HepG2 (cell line): ENCODE measurements at regions not wholly inside any gene's neighbourhood (a gene's known extent, or its start where the extent isn't known, plus 50 kb on each side); places are given as distances from the start of the nearest gene placed in this dataset.

ENCODE experiments used
- ATAC-seq: fragments of 200-7000 bp; cut with Tn5 transposase; 3 replicates; pipeline ENCODE4 v1.9.1; 2020; ENCODE audit warnings: mild to moderate bottlenecking, moderate library complexity
- BruUV-seq: library from RNA; stranded (reverse); fragments of 400-500 nt; replicated peaks from 2 replicates; lab custom pipeline; 2021; lab: Mats Ljungman, UMichigan
- CTCF ChIA-PET: fragments of 300-600 bp; formaldehyde crosslinking; extraction: SDS; loops from one replicate; lab custom pipeline; 2021; ENCODE audit warnings: low total read pairs, inconsistent platforms, low intra/inter-chr PET ratio; lab: Yijun Ruan, JAX
- POLR2A ChIA-PET: fragments of 350-600 bp; sonication (Branson Sonifier 250); formaldehyde crosslinking; loops from one replicate; lab custom pipeline; 2020; ENCODE audit warnings: antibody characterized with exemption, inconsistent platforms; lab: Yijun Ruan, JAX
- DNase-seq: peaks from one replicate; pipeline ENCODE4 v3.0.0-alpha.2; 2015; ENCODE audit warnings: low spot score
- FAIRE-seq: peaks from 3 replicates; lab custom pipeline; 2011; peaks lifted over from hg19 to GRCh38; lab: Jason Lieb, UNC
- H2AFZ ChIP-seq: one replicate; pipeline ENCODE4 v1.6.1; 2011; ENCODE audit warnings: low read length, inconsistent platforms
- H3K27ac ChIP-seq: fragments of 300-600 bp; 3 replicates; pipeline ENCODE4 v1.8.0; 2011; ENCODE audit warnings: mixed run types, mild to moderate bottlenecking, mixed read lengths, low read length, inconsistent platforms; ENCODE audit not compliant: insufficient read depth; ENCODE audit errors: extremely low read length
- H3K27me3 ChIP-seq, 2 experiments: fragments of 200-600 bp in 1 of 2; 2 replicates in 1 of 2; 3 replicates in 1 of 2; pipeline versions ENCODE4 v1.6.0 to v1.8.0; 2011; ENCODE audit warnings: low read length in 2 of 2, mild to moderate bottlenecking in 2 of 2, moderate library complexity in 2 of 2, inconsistent platforms in 1 of 2; ENCODE audit not compliant: insufficient read depth in 2 of 2, control insufficient read depth in 1 of 2
- H3K36me3 ChIP-seq, 2 experiments: fragments of 200-600 bp in 1 of 2; replicated peaks in 1 of 2; 2 replicates in 1 of 2; 3 replicates in 1 of 2; pipeline versions ENCODE4 v1.5.1 to v1.8.0; 2011; ENCODE audit warnings: low read length in 2 of 2, inconsistent platforms in 1 of 2; ENCODE audit not compliant: insufficient read depth in 2 of 2, control insufficient read depth in 1 of 2
- H3K4me1 ChIP-seq: 2 replicates; pipeline ENCODE4 v1.5.1; 2012; ENCODE audit warnings: low read length, inconsistent platforms; ENCODE audit not compliant: insufficient read depth
- H3K4me2 ChIP-seq: 2 replicates; pipeline ENCODE4 v1.6.0; 2011; ENCODE audit warnings: low read depth, low read length, inconsistent platforms
- H3K4me3 ChIP-seq, 3 experiments: fragments of 200-600 bp in 1 of 3; sonication (generic), shearing (Covaris generic) in 1 of 3; replicated peaks in 1 of 3; 2 replicates each; pipeline ENCODE4 v1.5.1; 2011 to 2016; ENCODE audit warnings: low read length in 3 of 3, inconsistent platforms in 2 of 3, low read depth in 2 of 3, mild to moderate bottlenecking in 2 of 3, control low read depth in 1 of 3, mixed read lengths in 1 of 3; ENCODE audit not compliant: insufficient read depth in 1 of 3
- H3K79me2 ChIP-seq: one replicate; pipeline ENCODE4 v1.6.1; 2011; ENCODE audit warnings: low read length, inconsistent platforms; ENCODE audit not compliant: insufficient read depth
- H3K9ac ChIP-seq: 2 replicates; pipeline ENCODE4 v1.6.0; 2011; ENCODE audit warnings: mild to moderate bottlenecking, low read depth, low read length, inconsistent platforms; ENCODE audit not compliant: insufficient read depth
- H3K9me3 ChIP-seq: 2 replicates; pipeline ENCODE4 v1.5.1; 2012; ENCODE audit warnings: mild to moderate bottlenecking, low read length
- H4K20me1 ChIP-seq: 2 replicates; pipeline ENCODE4 v1.6.0; 2011; ENCODE audit warnings: inconsistent platforms, mild to moderate bottlenecking, low read length, moderate library complexity; ENCODE audit not compliant: insufficient read depth
- ARID5B ChIP-seq: IDR thresholded peaks from 2 replicates; pipeline ENCODE4 v1.4.0; 2020; ENCODE audit warnings: mild to moderate bottlenecking, missing genetic modification reagents
- ESRRA ChIP-seq: sonication (generic); formaldehyde crosslinking; IDR thresholded peaks from 2 replicates; pipeline ENCODE4 v1.5.1; 2020; ENCODE audit warnings: mild to moderate bottlenecking, low read depth, missing genetic modification reagents
- FOXK1 ChIP-seq: sonication (generic); formaldehyde crosslinking; IDR thresholded peaks from 2 replicates; pipeline ENCODE4 v1.4.0; 2020; ENCODE audit warnings: low read depth, missing genetic modification reagents, borderline replicate concordance
- HDAC1 ChIP-seq: sonication (generic); formaldehyde crosslinking; IDR thresholded peaks from 2 replicates; pipeline ENCODE4 v1.5.1; 2020; ENCODE audit warnings: mild to moderate bottlenecking, missing genetic modification reagents
- HDAC2 ChIP-seq: sonication (generic); formaldehyde crosslinking; IDR thresholded peaks from 2 replicates; pipeline ENCODE4 v1.4.0; 2020; ENCODE audit warnings: missing genetic modification reagents
- MED1 ChIP-seq: sonication (generic); formaldehyde crosslinking; IDR thresholded peaks from 2 replicates; pipeline ENCODE4 v1.4.0; 2020; ENCODE audit warnings: missing genetic modification reagents
- MLXIP ChIP-seq: sonication (generic); formaldehyde crosslinking; IDR thresholded peaks from 2 replicates; pipeline ENCODE4 v1.9.0; 2021; ENCODE audit warnings: missing genetic modification reagents, borderline replicate concordance
- MZF1 ChIP-seq: sonication (generic); formaldehyde crosslinking; IDR thresholded peaks from 2 replicates; pipeline ENCODE4 v1.8.1; 2023; ENCODE audit warnings: mild to moderate bottlenecking, missing genetic modification reagents, borderline replicate concordance
- RXRB ChIP-seq: IDR thresholded peaks from 2 replicates; pipeline ENCODE4 v1.6.1; 2016; ENCODE audit warnings: borderline replicate concordance, missing genetic modification reagents, missing compliant biosample characterization
- THAP11 ChIP-seq: IDR thresholded peaks from 2 replicates; pipeline ENCODE4 v1.6.1; 2016; ENCODE audit warnings: missing biosample characterization, missing genetic modification reagents
- TOE1 ChIP-seq: sonication (generic); formaldehyde crosslinking; IDR thresholded peaks from 2 replicates; pipeline ENCODE4 v1.4.0; 2020; ENCODE audit warnings: mild to moderate bottlenecking, missing genetic modification reagents
- WGBS: methylation state at CpG from one replicate; pipeline ENCODE4 v1.1.6; 2017; ENCODE audit warnings: low lambda C conversion rate; 5-methylcytosine and 5-hydroxymethylcytosine counted together
- in situ Hi-C: cut with HindIII; loops from 2 replicates; pipeline ENCODE4 v1.10.0; 2017; ENCODE audit warnings: low pct_unique_long_range_greater_than_20kb; ENCODE audit not compliant: extremely low pct_ligation_motif_present
- intact Hi-C: fragments of 100-400 bp; cut with micrococcal nuclease; formaldehyde crosslinking; loops from one replicate; pipeline ENCODE4 v1.10.0; 2022; ENCODE audit not compliant: unreplicated experiment
- TF ChIP-seq, protein P1 (sequence below): sonication (generic); formaldehyde crosslinking; IDR thresholded peaks from 2 replicates; pipeline ENCODE4 v1.4.0; 2020; ENCODE audit warnings: missing genetic modification reagents, borderline replicate concordance

- no peak for TF ChIP-seq ESRRA (CRISPR knock-in tag)
- no peak for TF ChIP-seq MZF1 (CRISPR knock-in tag)
Measured at GRCh38 chrX:120753413-120754251, 122.0 kb downstream of the CT47B1 start (continued).

DNA sequence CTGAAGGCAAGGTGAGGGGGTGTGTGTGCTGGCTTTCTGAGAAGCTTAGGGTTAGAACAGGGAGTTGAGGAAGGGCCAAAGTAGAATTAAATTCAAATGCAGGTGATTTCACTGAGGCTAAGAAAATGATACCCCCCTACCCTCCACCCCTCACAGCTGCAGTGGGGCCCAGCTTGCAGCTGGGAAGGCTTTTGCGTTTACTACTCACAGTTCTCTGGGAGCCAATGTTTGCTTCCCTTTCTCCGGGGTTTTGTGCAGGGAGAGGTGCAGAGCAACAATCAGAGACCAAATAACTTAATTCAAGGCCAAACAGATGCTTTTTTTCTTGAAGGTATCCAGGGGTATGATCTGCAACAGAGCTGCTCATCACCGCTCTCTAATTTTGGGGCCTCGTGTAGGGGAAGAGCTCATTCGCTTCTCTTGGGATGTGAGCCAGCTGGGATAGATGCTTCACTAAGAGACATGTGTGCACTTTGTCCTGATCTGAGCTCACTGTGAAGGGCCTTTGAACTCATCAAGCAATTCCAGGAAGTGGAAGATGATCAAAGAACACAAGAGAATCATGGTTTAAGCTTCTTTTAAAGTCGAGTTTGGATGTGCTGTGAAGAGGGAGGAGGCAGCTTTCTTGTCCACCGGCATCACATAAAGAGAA is 122.7 kb upstream of the C1GALT1C1 start:
- ChIA-PET CTCF (no interaction called here), POLR2A (interaction anchor here (0.7 to 2.3 kb wide), 15 partner anchors 9 to 284 kb away, joined by 3 to 18 read pairs (median 3); partner anchors contain the start of genes CUL4B, LAMP2 and MCTS1)
- Histone ChIP-seq H3K27ac (peak overlapping the region; percentile 84), H3K36me3 (no peaks in the 10 kb centered on the region), H3K79me2 (peaks cover 3% of the 10 kb centered on the region), H3K4me3 (peak overlapping the region; percentile 47 to 58 (median 49)), H3K9me3 (no peaks in the 10 kb centered on the region), H2AFZ (no peak overlapping the region), H3K27me3 (no peaks in the 10 kb centered on the region), H4K20me1 (no peaks in the 10 kb centered on the region), H3K9ac (peak overlapping the region; percentile 69), H3K4me1 (peaks cover 86% of the 10 kb centered on the region), H3K4me2 (peak overlapping the region; percentile 79)
- ATAC-seq (peak; percentile 79), FAIRE-seq (peak; percentile 77), DNase-seq (peak; percentile 66)
- intact Hi-C loops (no loop called here), in situ Hi-C loops (loop anchor here (10.0 kb wide), 1 partner anchor 258 kb away; no protein-coding TSS in a partner anchor)
- TSS peak; percentile 76 for BruUV-seq
- 8% methylated on average over 4 of the region's 7 CpGs for WGBS
- TF ChIP-seq HDAC2 (CRISPR knock-in tag) (no peak), THAP11 (peak; percentile 34; the same call in 1 of the 2 replicates), MED1 (CRISPR knock-in tag) (peak; percentile 45; the same call in 1 of the 2 replicates), RXRB (CRISPR knock-in tag) (peak; percentile 64), HDAC1 (CRISPR knock-in tag) (no peak), MLXIP (CRISPR knock-in tag) (no peak), ARID5B (peak; percentile 83), TOE1 (CRISPR knock-in tag) (no peak), FOXK1 (CRISPR knock-in tag) (peak; percentile 21; the same call in 1 of the 2 replicates)
- TF ChIP-seq, protein P1, sequence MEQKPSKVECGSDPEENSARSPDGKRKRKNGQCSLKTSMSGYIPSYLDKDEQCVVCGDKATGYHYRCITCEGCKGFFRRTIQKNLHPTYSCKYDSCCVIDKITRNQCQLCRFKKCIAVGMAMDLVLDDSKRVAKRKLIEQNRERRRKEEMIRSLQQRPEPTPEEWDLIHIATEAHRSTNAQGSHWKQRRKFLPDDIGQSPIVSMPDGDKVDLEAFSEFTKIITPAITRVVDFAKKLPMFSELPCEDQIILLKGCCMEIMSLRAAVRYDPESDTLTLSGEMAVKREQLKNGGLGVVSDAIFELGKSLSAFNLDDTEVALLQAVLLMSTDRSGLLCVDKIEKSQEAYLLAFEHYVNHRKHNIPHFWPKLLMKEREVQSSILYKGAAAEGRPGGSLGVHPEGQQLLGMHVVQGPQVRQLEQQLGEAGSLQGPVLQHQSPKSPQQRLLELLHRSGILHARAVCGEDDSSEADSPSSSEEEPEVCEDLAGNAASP (CRISPR knock-in tag): peak; percentile 43; the same call in 1 of the 2 replicates
